ENCODE measurements at regions not wholly inside any gene's neighbourhood (a gene's known extent, or its start where the extent isn't known, plus 50 kb on each side); places are given as distances from the start of the nearest gene placed in this dataset.

GRCh38 chr12:114185036-114185435 lies 218.9 kb upstream of the RBM19 start:
- H3K27ac ChIP-seq, result no peak overlapping the region
- no peak for TF ChIP-seq ZFX (IDR thresholded peaks at IDR 0.05)
- TF ChIP-seq, protein P1, sequence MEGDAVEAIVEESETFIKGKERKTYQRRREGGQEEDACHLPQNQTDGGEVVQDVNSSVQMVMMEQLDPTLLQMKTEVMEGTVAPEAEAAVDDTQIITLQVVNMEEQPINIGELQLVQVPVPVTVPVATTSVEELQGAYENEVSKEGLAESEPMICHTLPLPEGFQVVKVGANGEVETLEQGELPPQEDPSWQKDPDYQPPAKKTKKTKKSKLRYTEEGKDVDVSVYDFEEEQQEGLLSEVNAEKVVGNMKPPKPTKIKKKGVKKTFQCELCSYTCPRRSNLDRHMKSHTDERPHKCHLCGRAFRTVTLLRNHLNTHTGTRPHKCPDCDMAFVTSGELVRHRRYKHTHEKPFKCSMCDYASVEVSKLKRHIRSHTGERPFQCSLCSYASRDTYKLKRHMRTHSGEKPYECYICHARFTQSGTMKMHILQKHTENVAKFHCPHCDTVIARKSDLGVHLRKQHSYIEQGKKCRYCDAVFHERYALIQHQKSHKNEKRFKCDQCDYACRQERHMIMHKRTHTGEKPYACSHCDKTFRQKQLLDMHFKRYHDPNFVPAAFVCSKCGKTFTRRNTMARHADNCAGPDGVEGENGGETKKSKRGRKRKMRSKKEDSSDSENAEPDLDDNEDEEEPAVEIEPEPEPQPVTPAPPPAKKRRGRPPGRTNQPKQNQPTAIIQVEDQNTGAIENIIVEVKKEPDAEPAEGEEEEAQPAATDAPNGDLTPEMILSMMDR (conservative IDR thresholded peaks at IDR 0.05), result no peak

GRCh38 chr12:114174326-114174725 lies 208.2 kb upstream of the RBM19 start:
- H3K27ac ChIP-seq, result no peak overlapping the region
- TF ChIP-seq, protein P1 (conservative IDR thresholded peaks at IDR 0.05), result no peak
- no peak for TF ChIP-seq ZFX (IDR thresholded peaks at IDR 0.05)

DNA sequence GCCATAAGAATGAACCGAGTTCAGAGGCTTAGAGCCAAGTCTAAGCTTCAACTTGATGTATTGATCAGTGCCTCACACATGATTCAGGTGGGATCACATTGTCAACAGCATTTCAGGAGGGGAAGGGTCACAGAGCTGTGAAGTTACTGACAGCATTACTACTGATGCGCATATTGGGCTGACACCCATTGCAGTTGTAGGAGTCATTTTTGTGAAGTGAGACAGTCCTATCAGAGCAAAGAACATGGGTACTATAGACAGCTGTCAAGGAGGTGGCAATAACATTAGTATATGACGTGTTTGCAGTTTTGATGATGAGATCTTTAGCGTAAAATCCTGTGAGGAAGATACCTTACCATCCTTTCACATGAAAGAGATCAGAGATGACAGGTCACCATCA lies 206.0 kb upstream of the RBM19 start:
- H3K27ac ChIP-seq, result no peak overlapping the region
- no peak for TF ChIP-seq ZFX (IDR thresholded peaks at IDR 0.05)
- TF ChIP-seq, protein P1 (conservative IDR thresholded peaks at IDR 0.05), result no peak

GRCh38 chr12:114168061-114168460 lies 201.9 kb upstream of the RBM19 start:
- TF ChIP-seq, protein P1 (conservative IDR thresholded peaks at IDR 0.05), result no peak
- no peak for TF ChIP-seq ZFX (IDR thresholded peaks at IDR 0.05)
- H3K27ac ChIP-seq, result no peak overlapping the region

- TF ChIP-seq ZFX (IDR thresholded peaks at IDR 0.05), result no peak
- TF ChIP-seq, protein P1 (conservative IDR thresholded peaks at IDR 0.05), result no peak
- no peak overlapping the region for H3K27ac ChIP-seq
Observed at GRCh38 chr12:114167431-114167830, 201.3 kb upstream of the RBM19 start.

DNA sequence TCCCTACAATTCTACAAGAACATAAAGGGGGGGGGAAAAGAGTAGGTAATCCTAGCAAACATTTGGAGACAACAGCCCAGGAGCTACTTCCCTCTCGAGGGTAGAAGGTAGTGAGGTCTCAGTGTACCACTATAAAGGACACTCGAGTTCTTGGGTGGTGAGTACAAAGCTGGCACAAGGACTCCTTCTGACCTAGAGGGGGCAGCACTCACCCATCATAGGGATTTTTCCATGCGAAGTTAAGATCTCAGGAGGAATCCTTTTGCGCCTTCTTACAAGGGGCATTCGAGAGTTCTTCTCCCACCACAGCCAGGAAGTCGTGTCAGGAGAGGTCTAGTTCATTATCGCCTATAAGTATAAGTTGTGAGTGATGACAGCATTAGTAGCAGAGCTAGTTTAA lies 200.2 kb upstream of the RBM19 start:
- no peak for TF ChIP-seq ZFX (IDR thresholded peaks at IDR 0.05)
- TF ChIP-seq, protein P1 (conservative IDR thresholded peaks at IDR 0.05), result peak; percentile 73
- H3K27ac ChIP-seq, result no peak overlapping the region

DNA sequence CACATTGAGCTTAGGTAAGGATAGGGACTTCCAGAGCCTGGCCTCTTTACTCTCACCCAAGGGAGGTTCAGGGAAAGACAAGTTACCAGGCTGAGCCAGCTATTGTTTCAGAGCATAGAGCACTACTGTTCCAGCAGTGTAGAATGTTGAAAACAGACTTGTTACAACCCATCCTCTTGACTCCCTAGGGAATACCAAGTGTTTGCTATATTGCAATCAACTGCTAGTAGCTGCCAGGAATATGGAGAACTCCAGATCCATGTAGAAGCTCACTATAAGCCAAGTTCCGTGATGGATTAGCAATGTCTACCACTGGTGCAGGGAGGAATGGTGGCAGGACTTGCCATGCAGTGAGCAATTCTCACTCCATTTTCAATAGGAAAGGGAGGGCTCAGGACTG lies 199.8 kb upstream of the RBM19 start:
- H3K27ac ChIP-seq, result no peak overlapping the region
- TF ChIP-seq ZFX (IDR thresholded peaks at IDR 0.05), result no peak
- TF ChIP-seq, protein P1 (conservative IDR thresholded peaks at IDR 0.05), result no peak
